ENCODE measurements at regions not wholly inside any gene's neighbourhood (a gene's known extent, or its start where the extent isn't known, plus 50 kb on each side); places are given as distances from the start of the nearest gene placed in this dataset.
A peak's percentile ranks its signal among the peaks of the same experiment; 100 is the strongest.

DNA sequence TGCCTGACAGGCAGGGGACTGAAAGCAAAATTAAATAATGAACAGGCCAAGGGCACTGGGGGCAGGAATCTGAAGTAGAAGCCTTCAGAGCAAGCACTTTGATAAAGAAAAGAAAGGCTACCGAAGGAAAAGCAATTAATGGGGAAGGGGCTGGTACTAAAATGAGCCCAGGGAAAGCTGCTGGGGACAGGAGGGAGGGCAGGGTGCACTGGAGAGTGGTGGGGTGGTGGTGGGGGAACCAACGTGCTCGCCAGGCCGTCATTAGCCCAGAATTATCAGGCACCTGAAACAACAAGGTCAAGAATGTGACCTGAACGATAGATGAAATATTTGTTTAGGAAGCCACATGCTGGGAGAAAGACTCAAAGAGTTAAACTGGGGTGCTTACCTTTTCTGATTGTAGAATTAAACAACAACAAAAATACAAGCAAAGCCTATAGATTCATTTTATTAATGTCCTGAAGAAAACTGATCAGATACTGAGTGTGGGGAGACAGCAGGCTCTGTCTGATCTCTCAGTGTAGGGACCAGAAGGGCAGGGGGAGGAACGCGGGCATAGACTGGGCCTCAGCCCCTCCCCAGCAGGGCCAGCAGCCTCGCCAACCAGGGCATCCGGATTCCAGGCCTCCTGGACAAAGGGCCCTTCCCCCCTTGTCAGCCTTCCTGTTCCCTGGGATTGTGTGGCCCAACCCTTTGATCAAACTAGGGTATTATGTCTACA, 239.7 kb upstream of the KLF3 start (continued):
- TF ChIP-seq FOXO4 (CRISPR knock-in tag; conservative IDR thresholded peaks at IDR 0.05) (no peak), ZNF160 (CRISPR knock-in tag; IDR thresholded peaks at IDR 0.05) (no peak), SRSF4 (IDR thresholded peaks at IDR 0.05; ENCODE audit: low read depth, low read length, poor library complexity, severe bottlenecking) (no peak), PHF8 (CRISPR knock-in tag; IDR thresholded peaks at IDR 0.05) (peak; percentile 54; the same call in 1 of the 2 replicates), ZNF562 (CRISPR knock-in tag; IDR thresholded peaks at IDR 0.05; ENCODE audit: borderline replicate concordance) (no peak), POGZ (CRISPR knock-in tag; IDR thresholded peaks at IDR 0.05) (peak; percentile 93), GATAD1 (CRISPR knock-in tag; IDR thresholded peaks at IDR 0.05) (peak; percentile 62), NONO (IDR thresholded peaks at IDR 0.05) (no peak), NONO (CRISPR knock-in tag; conservative IDR thresholded peaks at IDR 0.05) (peak; percentile 29; the same call in 1 of the 2 replicates), SOX6 (IDR thresholded peaks at IDR 0.05) (no peak), SOX6 (CRISPR knock-in tag; IDR thresholded peaks at IDR 0.05) (peak; percentile 93), TBL1XR1 (IDR thresholded peaks at IDR 0.05; ENCODE audit: borderline replicate concordance, low read length, partially characterized antibody) (peak; percentile 24), HNF4G (IDR thresholded peaks at IDR 0.05; ENCODE audit: borderline replicate concordance, low read depth, low read length) (peak; percentile 63; the same call in 1 of the 2 replicates), HNF4G (CRISPR knock-in tag; IDR thresholded peaks at IDR 0.05; ENCODE audit: borderline replicate concordance, low read depth) (peak; percentile 55; the same call in 1 of the 2 replicates), CBFB (CRISPR knock-in tag; IDR thresholded peaks at IDR 0.05) (peak; percentile 28; the same call in 1 of the 2 replicates), ZNF670 (CRISPR knock-in tag; IDR thresholded peaks at IDR 0.05; ENCODE audit: borderline replicate concordance) (no peak), ASH2L (IDR thresholded peaks at IDR 0.05; ENCODE audit: insufficient read length, low read depth, low read length) (peak; percentile 95), ZNF556 (CRISPR knock-in tag; IDR thresholded peaks at IDR 0.05; ENCODE audit: borderline replicate concordance) (no peak), HCFC1 (IDR thresholded peaks at IDR 0.05; ENCODE audit: low read depth, low read length) (no peak), ZSCAN5A (CRISPR knock-in tag; IDR thresholded peaks at IDR 0.05; ENCODE audit: borderline replicate concordance) (peak; percentile 22; the same call in 1 of the 2 replicates), RFXANK (CRISPR knock-in tag; IDR thresholded peaks at IDR 0.05) (0 out of 2 replicates have a peak, but pooled peaks have one; percentile 38), GATAD2A (CRISPR knock-in tag; IDR thresholded peaks at IDR 0.05) (peak; percentile 79)
- TF ChIP-seq, protein P1, sequence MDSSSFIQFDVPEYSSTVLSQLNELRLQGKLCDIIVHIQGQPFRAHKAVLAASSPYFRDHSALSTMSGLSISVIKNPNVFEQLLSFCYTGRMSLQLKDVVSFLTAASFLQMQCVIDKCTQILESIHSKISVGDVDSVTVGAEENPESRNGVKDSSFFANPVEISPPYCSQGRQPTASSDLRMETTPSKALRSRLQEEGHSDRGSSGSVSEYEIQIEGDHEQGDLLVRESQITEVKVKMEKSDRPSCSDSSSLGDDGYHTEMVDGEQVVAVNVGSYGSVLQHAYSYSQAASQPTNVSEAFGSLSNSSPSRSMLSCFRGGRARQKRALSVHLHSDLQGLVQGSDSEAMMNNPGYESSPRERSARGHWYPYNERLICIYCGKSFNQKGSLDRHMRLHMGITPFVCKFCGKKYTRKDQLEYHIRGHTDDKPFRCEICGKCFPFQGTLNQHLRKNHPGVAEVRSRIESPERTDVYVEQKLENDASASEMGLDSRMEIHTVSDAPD (CRISPR knock-in tag; IDR thresholded peaks at IDR 0.05) = peak; percentile 77; the same call in 1 of the 2 replicates
- TF ChIP-seq, protein P2, sequence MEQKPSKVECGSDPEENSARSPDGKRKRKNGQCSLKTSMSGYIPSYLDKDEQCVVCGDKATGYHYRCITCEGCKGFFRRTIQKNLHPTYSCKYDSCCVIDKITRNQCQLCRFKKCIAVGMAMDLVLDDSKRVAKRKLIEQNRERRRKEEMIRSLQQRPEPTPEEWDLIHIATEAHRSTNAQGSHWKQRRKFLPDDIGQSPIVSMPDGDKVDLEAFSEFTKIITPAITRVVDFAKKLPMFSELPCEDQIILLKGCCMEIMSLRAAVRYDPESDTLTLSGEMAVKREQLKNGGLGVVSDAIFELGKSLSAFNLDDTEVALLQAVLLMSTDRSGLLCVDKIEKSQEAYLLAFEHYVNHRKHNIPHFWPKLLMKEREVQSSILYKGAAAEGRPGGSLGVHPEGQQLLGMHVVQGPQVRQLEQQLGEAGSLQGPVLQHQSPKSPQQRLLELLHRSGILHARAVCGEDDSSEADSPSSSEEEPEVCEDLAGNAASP (CRISPR knock-in tag; IDR thresholded peaks at IDR 0.05; ENCODE audit: borderline replicate concordance) = 0 out of 2 replicates have a peak, but pooled peaks have one; percentile 41
